Tibial nerve (tissue), 4 donors: ENCODE measurements at regions not wholly inside any gene's neighbourhood (a gene's known extent, or its start where the extent isn't known, plus 50 kb on each side); places are given as distances from the start of the nearest gene placed in this dataset.

ENCODE experiments used
- DNase-seq, 2 donors: peaks; one replicate each; pipeline ENCODE4 v3.0.0-alpha.2; 2019; ENCODE audit warnings: low spot score in 2 of 2
- H3K27ac ChIP-seq, 4 donors: fragments of 200-600 bp; sonication (generic) in 3 of 4; one replicate each; pipeline ENCODE4 v1.5.1; 2017 to 2019; ENCODE audit warnings: mild to moderate bottlenecking in 1 of 4
- H3K27me3 ChIP-seq, 2 donors: fragments of 200-600 bp; sonication (generic) in 1 of 2; one replicate each; pipeline versions ENCODE4 v1.5.1 to v1.6.0; 2017 to 2019
- H3K36me3 ChIP-seq, 3 donors: fragments of 200-600 bp; sonication (generic); one replicate each; pipeline ENCODE4 v1.5.1; 2018 to 2019
- H3K4me1 ChIP-seq, 4 donors: fragments of 200-600 bp; sonication (generic) in 3 of 4; one replicate each; pipeline ENCODE4 v1.5.1; 2017 to 2019
- H3K4me3 ChIP-seq, 4 donors: fragments of 200-600 bp; sonication (generic) in 3 of 4; one replicate each; pipeline ENCODE4 v1.5.1; 2017 to 2019; ENCODE audit warnings: mild to moderate bottlenecking in 1 of 4, moderate library complexity in 1 of 4
- H3K9me3 ChIP-seq, 4 donors: fragments of 200-600 bp; sonication (generic) in 3 of 4; one replicate each; pipeline ENCODE4 v1.5.1; 2017 to 2019
- CTCF ChIP-seq, 5 experiments: fragments of 200-600 bp in 3 of 5; fragments of 450-650 bp in 2 of 5; sonication (generic) in 3 of 5; IDR thresholded peaks; one replicate each; pipeline ENCODE4 v1.5.1; 2016 to 2019; ENCODE audit warnings: antibody characterized with exemption in 5 of 5, mild to moderate bottlenecking in 3 of 5, moderate library complexity in 2 of 5
- EP300 ChIP-seq, 2 donors: sonication (generic); formaldehyde crosslinking; IDR thresholded peaks; one replicate each; pipeline ENCODE4 v1.6.1; 2017; ENCODE audit warnings: antibody characterized with exemption in 2 of 2, mild to moderate bottlenecking in 1 of 2
- POLR2A ChIP-seq, 2 donors: fragments of 450-650 bp; IDR thresholded peaks; one replicate each; pipeline ENCODE4 v1.6.1; 2017; ENCODE audit warnings: antibody characterized with exemption in 2 of 2, mild to moderate bottlenecking in 2 of 2, moderate library complexity in 2 of 2
- WGBS, 2 donors: methylation state at CpG; one replicate each; pipeline ENCODE4 v1.1.5; 2018; 5-methylcytosine and 5-hydroxymethylcytosine counted together

GRCh38 chr12:88303335-88303734, 161.2 kb downstream of the TMTC3 start:
- TF ChIP-seq CTCF (IDR thresholded peaks at IDR 0.05) (no peak), EP300 (IDR thresholded peaks at IDR 0.05) (no peak), POLR2A (IDR thresholded peaks at IDR 0.05) (no peak)
- no peak overlapping the region for H3K27ac ChIP-seq
- no peaks in the 10 kb centered on the region for H3K27me3 ChIP-seq
- DNase-seq = no peak
- peaks cover 0 to 27% (median 0%) of the 10 kb centered on the region in 4 donors for H3K4me1 ChIP-seq
- no peaks in the 10 kb centered on the region for H3K9me3 ChIP-seq
- WGBS, 2 donors = 80 to 91% methylated on average over 1 of the region's 1 CpG
- no peak overlapping the region for H3K4me3 ChIP-seq
- no peaks in the 10 kb centered on the region for H3K36me3 ChIP-seq

GRCh38 chr12:88305254-88305890, 163.3 kb downstream of the TMTC3 start:
- Histone ChIP-seq H3K4me3 (no peak overlapping the region), H3K36me3 (no peaks in the 10 kb centered on the region), H3K4me1 (peaks cover 0 to 30% (median 0%) of the 10 kb centered on the region in 4 donors), H3K9me3 (no peaks in the 10 kb centered on the region), H3K27me3 (no peaks in the 10 kb centered on the region), H3K27ac (no peak overlapping the region)
- WGBS, 2 donors = 22 to 27% methylated on average over 5 of the region's 5 CpGs
- TF ChIP-seq CTCF (IDR thresholded peaks at IDR 0.05) (no peak), POLR2A (IDR thresholded peaks at IDR 0.05) (no peak), EP300 (IDR thresholded peaks at IDR 0.05) (no peak)
- no peak for DNase-seq

- H3K4me3 ChIP-seq = no peak overlapping the region
- 60 to 64% methylated on average over 5 of the region's 5 CpGs for WGBS, 2 donors
- H3K9me3 ChIP-seq = no peaks in the 10 kb centered on the region
- H3K36me3 ChIP-seq = no peaks in the 10 kb centered on the region
- peaks cover 0 to 38% (median 2%) of the 10 kb centered on the region in 4 donors for H3K4me1 ChIP-seq
- TF ChIP-seq EP300 (IDR thresholded peaks at IDR 0.05) (no peak), CTCF (IDR thresholded peaks at IDR 0.05) (no peak), POLR2A (IDR thresholded peaks at IDR 0.05) (no peak)
- H3K27ac ChIP-seq = no peak overlapping the region
- no peak for DNase-seq
- no peaks in the 10 kb centered on the region for H3K27me3 ChIP-seq
Measured at GRCh38 chr12:88306471-88307069, 164.5 kb downstream of the TMTC3 start.

GRCh38 chr12:88307961-88308360, 165.9 kb downstream of the TMTC3 start:
- 66 to 71% methylated on average over 4 of the region's 4 CpGs for WGBS, 2 donors
- H3K9me3 ChIP-seq = no peaks in the 10 kb centered on the region
- no peak for DNase-seq
- no peak overlapping the region for H3K4me3 ChIP-seq
- H3K4me1 ChIP-seq = peaks cover 0 to 38% (median 2%) of the 10 kb centered on the region in 4 donors
- TF ChIP-seq POLR2A (IDR thresholded peaks at IDR 0.05) = no peak
- TF ChIP-seq EP300 (IDR thresholded peaks at IDR 0.05) = no peak
- no peak for TF ChIP-seq CTCF (IDR thresholded peaks at IDR 0.05)
- no peak overlapping the region for H3K27ac ChIP-seq
- no peaks in the 10 kb centered on the region for H3K36me3 ChIP-seq
- H3K27me3 ChIP-seq = no peaks in the 10 kb centered on the region

GRCh38 chr12:88308825-88309224, 166.7 kb downstream of the TMTC3 start:
- H3K36me3 ChIP-seq = no peaks in the 10 kb centered on the region
- TF ChIP-seq EP300 (IDR thresholded peaks at IDR 0.05) = no peak
- DNase-seq = no peak
- no peaks in the 10 kb centered on the region for H3K9me3 ChIP-seq
- H3K27ac ChIP-seq = no peak overlapping the region
- H3K4me1 ChIP-seq = peaks cover 0 to 38% (median 2%) of the 10 kb centered on the region in 4 donors
- no peak overlapping the region for H3K4me3 ChIP-seq
- no peaks in the 10 kb centered on the region for H3K27me3 ChIP-seq
